Tibial artery (tissue), 4 donors: ENCODE measurements at regions not wholly inside any gene's neighbourhood (a gene's known extent, or its start where the extent isn't known, plus 50 kb on each side); places are given as distances from the start of the nearest gene placed in this dataset.

Experiments used
- DNase-seq, 2 donors: peaks; one replicate each; pipeline ENCODE4 v3.0.0-alpha.2; 2019
- H3K27ac ChIP-seq, 2 donors: fragments of 200-600 bp; sonication (generic) in 1 of 2; 1 replicate in 1 of 2; 2 replicates in 1 of 2; pipeline ENCODE4 v1.5.1; 2018 to 2019; ENCODE audit warnings: mild to moderate bottlenecking in 1 of 2
- H3K27me3 ChIP-seq, 2 donors: fragments of 200-600 bp; sonication (generic) in 1 of 2; one replicate each; pipeline versions ENCODE4 v1.5.1 to v1.6.0; 2016 to 2019
- H3K36me3 ChIP-seq, 3 donors: fragments of 200-600 bp; sonication (generic) in 2 of 3; one replicate each; pipeline ENCODE4 v1.5.1; 2016 to 2019; ENCODE audit warnings: mild to moderate bottlenecking in 2 of 3
- H3K4me1 ChIP-seq, 4 donors: fragments of 200-600 bp; sonication (generic) in 2 of 4; 1 replicate in 3 of 4; 2 replicates in 1 of 4; pipeline ENCODE4 v1.5.1; 2016 to 2019
- H3K4me3 ChIP-seq, 2 donors: fragments of 200-600 bp; sonication (generic) in 1 of 2; 1 replicate in 1 of 2; 2 replicates in 1 of 2; pipeline ENCODE4 v1.5.1; 2018 to 2019; ENCODE audit warnings: mild to moderate bottlenecking in 2 of 2
- H3K9me3 ChIP-seq, 3 donors: fragments of 200-600 bp; sonication (generic) in 1 of 3; one replicate each; pipeline ENCODE4 v1.5.1; 2016 to 2019
- CTCF ChIP-seq, 2 experiments: fragments of 200-600 bp in 1 of 2; fragments of 450-650 bp in 1 of 2; IDR thresholded peaks; one replicate each; pipeline ENCODE4 v1.5.1; 2017 to 2019; ENCODE audit warnings: antibody characterized with exemption in 2 of 2, mild to moderate bottlenecking in 1 of 2, moderate library complexity in 1 of 2
- intact Hi-C: fragments of 100-400 bp; cut with DNase I; formaldehyde crosslinking; loops from one replicate; pipeline ENCODE4 v1.15.0; 2023; ENCODE audit warnings: low total_unique reads

GRCh38 chr1:106780806-106781569 is 275.5 kb upstream of the PRMT6 start:
- no peak for DNase-seq
- Histone ChIP-seq H3K36me3 (no peaks in the 10 kb centered on the region), H3K4me3 (no peak overlapping the region), H3K27me3 (no peaks in the 10 kb centered on the region), H3K4me1 (no peaks in the 10 kb centered on the region), H3K9me3 (peaks cover 0 to 3% (median 3%) of the 10 kb centered on the region in 3 donors), H3K27ac (no peak overlapping the region)
- no peak for TF ChIP-seq CTCF (IDR thresholded peaks at IDR 0.05)
- intact Hi-C loops, result no loop called here

- Histone ChIP-seq H3K36me3 (no peaks in the 10 kb centered on the region), H3K27me3 (no peaks in the 10 kb centered on the region), H3K4me1 (no peaks in the 10 kb centered on the region), H3K9me3 (no peaks in the 10 kb centered on the region), H3K27ac (no peak overlapping the region), H3K4me3 (no peak overlapping the region)
- intact Hi-C loops, result no loop called here
- no peak for TF ChIP-seq CTCF (IDR thresholded peaks at IDR 0.05)
- DNase-seq, result no peak
Measured at GRCh38 chr1:106785176-106785575, 271.3 kb upstream of the PRMT6 start.

- Histone ChIP-seq H3K36me3 (no peaks in the 10 kb centered on the region), H3K4me1 (no peaks in the 10 kb centered on the region), H3K9me3 (no peaks in the 10 kb centered on the region), H3K4me3 (no peak overlapping the region), H3K27me3 (no peaks in the 10 kb centered on the region), H3K27ac (no peak overlapping the region)
- TF ChIP-seq CTCF (IDR thresholded peaks at IDR 0.05), result no peak
- intact Hi-C loops, result no loop called here
- no peak for DNase-seq
Measured at GRCh38 chr1:106787520-106787919, 269.0 kb upstream of the PRMT6 start.

- no peak for DNase-seq
- no peak overlapping the region for H3K4me3 ChIP-seq
- H3K27me3 ChIP-seq, result no peaks in the 10 kb centered on the region
- H3K4me1 ChIP-seq, result no peaks in the 10 kb centered on the region
- intact Hi-C loops, result no loop called here
- no peak for TF ChIP-seq CTCF (IDR thresholded peaks at IDR 0.05)
- H3K9me3 ChIP-seq, result no peaks in the 10 kb centered on the region
- no peak overlapping the region for H3K27ac ChIP-seq
- H3K36me3 ChIP-seq, result no peaks in the 10 kb centered on the region
Measured at GRCh38 chr1:106789686-106790085, 266.8 kb upstream of the PRMT6 start.

GRCh38 chr1:106791041-106791440 is 265.4 kb upstream of the PRMT6 start:
- H3K9me3 ChIP-seq, result no peaks in the 10 kb centered on the region
- no peaks in the 10 kb centered on the region for H3K27me3 ChIP-seq
- TF ChIP-seq CTCF (IDR thresholded peaks at IDR 0.05), result no peak
- H3K4me3 ChIP-seq, result no peak overlapping the region
- no peak overlapping the region for H3K27ac ChIP-seq
- intact Hi-C loops, result no loop called here
- no peaks in the 10 kb centered on the region for H3K4me1 ChIP-seq
- DNase-seq, result no peak
- H3K36me3 ChIP-seq, result no peaks in the 10 kb centered on the region
